Chondrocyte (in vitro differentiated cells): ENCODE measurements at regions not wholly inside any gene's neighbourhood (a gene's known extent, or its start where the extent isn't known, plus 50 kb on each side); places are given as distances from the start of the nearest gene placed in this dataset.
"Not testable (repeated sequence)": the region's sequence is repeated elsewhere in the genome, so short reads cannot be mapped to it uniquely, and the experiment has no call there.

ENCODE experiments used
- DNase-seq: peaks from one replicate; pipeline ENCODE4 v3.0.0; 2021; ENCODE audit warnings: mixed read lengths, low spot score
- H3K27ac Mint-ChIP-seq: one replicate; pipeline ENCODE4 v1.8.0; 2021; ENCODE audit warnings: mild to moderate bottlenecking, moderate library complexity, mixed read lengths; ENCODE audit not compliant: unreplicated experiment
- H3K27me3 Mint-ChIP-seq: 2 replicates; pipeline ENCODE4 v1.8.0; 2021; ENCODE audit warnings: low read depth, mixed read lengths
- H3K36me3 Mint-ChIP-seq: 2 replicates; pipeline ENCODE4 v1.8.0; 2021; ENCODE audit warnings: low read depth, mixed read lengths
- H3K4me1 Mint-ChIP-seq: 2 replicates; pipeline ENCODE4 v1.8.0; 2021; ENCODE audit warnings: low read depth, mild to moderate bottlenecking, mixed read lengths
- H3K4me3 Mint-ChIP-seq: one replicate; pipeline ENCODE4 v1.8.0; 2021; ENCODE audit warnings: mild to moderate bottlenecking, moderate library complexity, mixed read lengths; ENCODE audit not compliant: unreplicated experiment
- H3K9me3 Mint-ChIP-seq: 2 replicates; pipeline ENCODE4 v1.8.0; 2021; ENCODE audit warnings: low read depth, mixed read lengths
- TF ChIP-seq, protein P1 (sequence below): fragments of 200-600 bp; sonication (generic); IDR thresholded peaks from 2 replicates; pipeline ENCODE4 v1.5.0; 2021; ENCODE audit warnings: antibody characterized with exemption, mild to moderate bottlenecking, moderate library complexity

- TF ChIP-seq, protein P1, sequence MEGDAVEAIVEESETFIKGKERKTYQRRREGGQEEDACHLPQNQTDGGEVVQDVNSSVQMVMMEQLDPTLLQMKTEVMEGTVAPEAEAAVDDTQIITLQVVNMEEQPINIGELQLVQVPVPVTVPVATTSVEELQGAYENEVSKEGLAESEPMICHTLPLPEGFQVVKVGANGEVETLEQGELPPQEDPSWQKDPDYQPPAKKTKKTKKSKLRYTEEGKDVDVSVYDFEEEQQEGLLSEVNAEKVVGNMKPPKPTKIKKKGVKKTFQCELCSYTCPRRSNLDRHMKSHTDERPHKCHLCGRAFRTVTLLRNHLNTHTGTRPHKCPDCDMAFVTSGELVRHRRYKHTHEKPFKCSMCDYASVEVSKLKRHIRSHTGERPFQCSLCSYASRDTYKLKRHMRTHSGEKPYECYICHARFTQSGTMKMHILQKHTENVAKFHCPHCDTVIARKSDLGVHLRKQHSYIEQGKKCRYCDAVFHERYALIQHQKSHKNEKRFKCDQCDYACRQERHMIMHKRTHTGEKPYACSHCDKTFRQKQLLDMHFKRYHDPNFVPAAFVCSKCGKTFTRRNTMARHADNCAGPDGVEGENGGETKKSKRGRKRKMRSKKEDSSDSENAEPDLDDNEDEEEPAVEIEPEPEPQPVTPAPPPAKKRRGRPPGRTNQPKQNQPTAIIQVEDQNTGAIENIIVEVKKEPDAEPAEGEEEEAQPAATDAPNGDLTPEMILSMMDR = no peak
- no peaks in the 10 kb centered on the region for H3K36me3 Mint-ChIP-seq
- no peak overlapping the region for H3K27ac Mint-ChIP-seq
- DNase-seq = peak; percentile 7
- H3K9me3 Mint-ChIP-seq = peaks cover 3% of the 10 kb centered on the region
- H3K4me1 Mint-ChIP-seq = peaks cover 9% of the 10 kb centered on the region
- peaks cover 2% of the 10 kb centered on the region for H3K27me3 Mint-ChIP-seq
- no peak overlapping the region for H3K4me3 Mint-ChIP-seq
Observed at GRCh38 chr7:152583006-152583405, 92.9 kb downstream of the XRCC2 start.

DNA sequence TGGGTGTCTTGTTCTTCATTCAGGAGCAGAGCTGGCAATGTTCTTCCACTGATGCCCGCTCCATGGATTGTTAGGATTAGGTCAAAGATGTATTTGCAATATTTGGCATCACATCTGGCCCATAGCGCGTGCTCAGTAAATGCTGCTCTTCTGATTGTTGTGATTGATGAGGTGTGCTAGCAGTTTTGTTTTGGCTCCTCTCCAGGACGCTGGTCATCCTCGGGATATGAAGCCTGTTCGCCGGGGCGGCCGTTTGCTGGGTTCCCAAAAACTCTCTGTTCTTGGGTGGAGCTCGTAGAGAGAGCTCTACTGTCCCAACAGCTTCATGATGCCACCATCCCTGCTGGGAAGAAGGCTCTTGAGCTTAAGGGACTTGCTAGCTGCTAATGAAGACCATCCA, 96.9 kb downstream of the XRCC2 start:
- TF ChIP-seq, protein P1 = no peak
- H3K36me3 Mint-ChIP-seq = no peaks in the 10 kb centered on the region
- H3K27me3 Mint-ChIP-seq = peaks cover 2% of the 10 kb centered on the region
- peak; percentile 78 for DNase-seq
- no peak overlapping the region for H3K27ac Mint-ChIP-seq
- no peaks in the 10 kb centered on the region for H3K4me1 Mint-ChIP-seq
- H3K4me3 Mint-ChIP-seq = no peak overlapping the region
- H3K9me3 Mint-ChIP-seq = peaks cover 3% of the 10 kb centered on the region

GRCh38 chr7:152577339-152577738, 98.6 kb downstream of the XRCC2 start:
- Mint-ChIP-seq H3K4me3 (no peak overlapping the region), H3K36me3 (no peaks in the 10 kb centered on the region), H3K27ac (no peak overlapping the region), H3K9me3 (peaks cover 3% of the 10 kb centered on the region), H3K27me3 (peaks cover 2% of the 10 kb centered on the region), H3K4me1 (no peaks in the 10 kb centered on the region)
- DNase-seq = peak; percentile 20
- TF ChIP-seq, protein P1 = no peak

DNA sequence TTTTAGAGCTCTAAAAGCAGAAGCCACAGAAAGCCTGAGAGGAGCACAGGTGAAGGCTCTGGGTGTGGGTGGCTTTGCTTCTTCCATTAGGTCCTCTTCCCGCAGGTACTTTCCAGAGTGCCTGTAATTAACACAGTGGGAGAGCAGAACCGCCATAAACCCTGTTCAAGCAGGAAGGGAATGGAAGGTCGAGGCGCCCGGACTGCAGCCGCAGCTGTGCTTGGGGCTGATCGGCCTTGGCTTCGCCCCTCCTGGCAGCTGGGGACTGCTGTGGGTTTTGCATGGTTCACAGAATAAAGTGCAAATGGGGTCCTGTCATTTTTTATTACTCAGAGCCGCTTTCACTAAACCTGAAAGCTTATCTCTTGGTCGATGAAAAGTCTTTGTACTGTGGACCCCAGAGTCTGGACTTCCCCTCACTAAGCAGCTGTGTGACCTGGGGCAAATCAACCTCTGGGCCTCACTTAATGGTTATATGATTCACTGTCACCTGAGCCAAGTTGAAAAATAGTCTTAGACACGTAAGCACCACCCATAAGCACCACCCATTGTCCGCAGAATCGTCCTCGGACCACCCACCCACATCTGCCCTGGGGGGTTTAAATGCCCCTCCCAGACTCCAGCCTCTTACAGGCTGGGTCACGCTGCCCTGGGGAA, 100.9 kb downstream of the XRCC2 start:
- H3K36me3 Mint-ChIP-seq = no peaks in the 10 kb centered on the region
- H3K27ac Mint-ChIP-seq = no peak overlapping the region
- peak; percentile 47 for DNase-seq
- TF ChIP-seq, protein P1 = no peak
- peaks cover 8% of the 10 kb centered on the region for H3K4me1 Mint-ChIP-seq
- peaks cover 3% of the 10 kb centered on the region for H3K9me3 Mint-ChIP-seq
- peaks cover 2% of the 10 kb centered on the region for H3K27me3 Mint-ChIP-seq
- no peak overlapping the region for H3K4me3 Mint-ChIP-seq

- not testable (repeated sequence) for DNase-seq, H3K27me3 Mint-ChIP-seq, H3K4me1 Mint-ChIP-seq, H3K27ac Mint-ChIP-seq, H3K4me3 Mint-ChIP-seq, H3K36me3 Mint-ChIP-seq, H3K9me3 Mint-ChIP-seq
Observed at GRCh38 chr7:152573186-152573585, 102.8 kb downstream of the XRCC2 start.

- H3K27me3 Mint-ChIP-seq = no peaks in the 10 kb centered on the region
- H3K4me1 Mint-ChIP-seq = peaks cover 8% of the 10 kb centered on the region
- no peaks in the 10 kb centered on the region for H3K9me3 Mint-ChIP-seq
- H3K36me3 Mint-ChIP-seq = no peaks in the 10 kb centered on the region
- H3K27ac Mint-ChIP-seq = no peak overlapping the region
- DNase-seq = no peak
- TF ChIP-seq, protein P1 = no peak
- no peak overlapping the region for H3K4me3 Mint-ChIP-seq
Observed at GRCh38 chr7:152572101-152572500, 103.8 kb downstream of the XRCC2 start.
